Right atrium auricular region (tissue), 2 donors: ENCODE measurements at regions not wholly inside any gene's neighbourhood (a gene's known extent, or its start where the extent isn't known, plus 50 kb on each side); places are given as distances from the start of the nearest gene placed in this dataset.
A peak's percentile ranks its signal among the peaks of the same experiment; 100 is the strongest.

Experiments
- DNase-seq: peaks from one replicate; pipeline ENCODE4 v3.0.0-alpha.2; 2019; ENCODE audit warnings: low spot score
- H3K27ac ChIP-seq, 2 donors: fragments of 200-600 bp; sonication (generic); 1 replicate in 1 of 2; 2 replicates in 1 of 2; pipeline ENCODE4 v1.5.1; 2016 to 2019
- H3K27me3 ChIP-seq, 2 donors: fragments of 200-600 bp; sonication (generic); one replicate each; pipeline versions ENCODE4 v1.5.1 to v1.6.0; 2017 to 2019
- H3K36me3 ChIP-seq: fragments of 200-600 bp; sonication (generic); one replicate; pipeline ENCODE4 v1.5.1; 2016
- H3K4me1 ChIP-seq, 2 donors: fragments of 200-600 bp; sonication (generic); one replicate each; pipeline versions ENCODE4 v1.5.1 to v1.6.0; 2017 to 2019
- H3K4me3 ChIP-seq, 2 donors: fragments of 200-600 bp; sonication (generic); 1 replicate in 1 of 2; 2 replicates in 1 of 2; pipeline ENCODE4 v1.5.1; 2017 to 2019; ENCODE audit warnings: mild to moderate bottlenecking in 1 of 2, moderate library complexity in 1 of 2
- H3K9me3 ChIP-seq, 2 donors: fragments of 200-600 bp; sonication (generic); one replicate each; pipeline ENCODE4 v1.5.1; 2019
- TF ChIP-seq, protein P1 (sequence below), 2 donors: fragments of 200-600 bp; sonication (generic); IDR thresholded peaks; one replicate each; pipeline ENCODE4 v1.5.1; 2019; ENCODE audit warnings: antibody characterized with exemption in 2 of 2

- Histone ChIP-seq H3K4me1 (no peaks in the 10 kb centered on the region), H3K4me3 (no peak overlapping the region), H3K36me3 (no peaks in the 10 kb centered on the region), H3K9me3 (no peaks in the 10 kb centered on the region), H3K27me3 (no peaks in the 10 kb centered on the region), H3K27ac (no peak overlapping the region)
- DNase-seq = no peak
- TF ChIP-seq, protein P1, sequence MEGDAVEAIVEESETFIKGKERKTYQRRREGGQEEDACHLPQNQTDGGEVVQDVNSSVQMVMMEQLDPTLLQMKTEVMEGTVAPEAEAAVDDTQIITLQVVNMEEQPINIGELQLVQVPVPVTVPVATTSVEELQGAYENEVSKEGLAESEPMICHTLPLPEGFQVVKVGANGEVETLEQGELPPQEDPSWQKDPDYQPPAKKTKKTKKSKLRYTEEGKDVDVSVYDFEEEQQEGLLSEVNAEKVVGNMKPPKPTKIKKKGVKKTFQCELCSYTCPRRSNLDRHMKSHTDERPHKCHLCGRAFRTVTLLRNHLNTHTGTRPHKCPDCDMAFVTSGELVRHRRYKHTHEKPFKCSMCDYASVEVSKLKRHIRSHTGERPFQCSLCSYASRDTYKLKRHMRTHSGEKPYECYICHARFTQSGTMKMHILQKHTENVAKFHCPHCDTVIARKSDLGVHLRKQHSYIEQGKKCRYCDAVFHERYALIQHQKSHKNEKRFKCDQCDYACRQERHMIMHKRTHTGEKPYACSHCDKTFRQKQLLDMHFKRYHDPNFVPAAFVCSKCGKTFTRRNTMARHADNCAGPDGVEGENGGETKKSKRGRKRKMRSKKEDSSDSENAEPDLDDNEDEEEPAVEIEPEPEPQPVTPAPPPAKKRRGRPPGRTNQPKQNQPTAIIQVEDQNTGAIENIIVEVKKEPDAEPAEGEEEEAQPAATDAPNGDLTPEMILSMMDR (IDR thresholded peaks at IDR 0.05) = no peak
These were observed 97.6 kb upstream of the CNTN3 start for GRCh38 chr3:74711913-74712512.

DNA sequence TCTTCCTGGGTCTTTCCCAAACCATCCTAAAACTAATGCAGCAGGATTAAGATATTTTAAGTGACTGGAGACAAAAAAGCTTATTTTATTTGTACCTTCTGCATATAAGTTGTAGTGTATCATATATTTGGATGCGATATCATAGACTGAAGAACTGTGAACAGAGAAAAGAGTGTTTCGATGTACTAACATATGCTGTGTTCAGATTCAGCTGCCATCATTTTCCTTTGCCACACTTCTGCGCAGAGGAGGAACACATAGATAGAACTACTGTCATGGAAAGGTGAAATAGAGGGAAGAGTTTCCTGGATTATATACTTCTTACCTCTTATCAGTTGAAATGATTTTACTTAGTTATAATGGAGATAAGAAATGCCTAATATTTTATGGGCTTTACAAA is 95.5 kb upstream of the CNTN3 start:
- Histone ChIP-seq H3K4me1 (no peaks in the 10 kb centered on the region), H3K27me3 (no peaks in the 10 kb centered on the region), H3K9me3 (no peaks in the 10 kb centered on the region), H3K36me3 (no peaks in the 10 kb centered on the region), H3K4me3 (no peak overlapping the region), H3K27ac (no peak overlapping the region)
- TF ChIP-seq, protein P1 (IDR thresholded peaks at IDR 0.05) = no peak
- DNase-seq = no peak

DNA sequence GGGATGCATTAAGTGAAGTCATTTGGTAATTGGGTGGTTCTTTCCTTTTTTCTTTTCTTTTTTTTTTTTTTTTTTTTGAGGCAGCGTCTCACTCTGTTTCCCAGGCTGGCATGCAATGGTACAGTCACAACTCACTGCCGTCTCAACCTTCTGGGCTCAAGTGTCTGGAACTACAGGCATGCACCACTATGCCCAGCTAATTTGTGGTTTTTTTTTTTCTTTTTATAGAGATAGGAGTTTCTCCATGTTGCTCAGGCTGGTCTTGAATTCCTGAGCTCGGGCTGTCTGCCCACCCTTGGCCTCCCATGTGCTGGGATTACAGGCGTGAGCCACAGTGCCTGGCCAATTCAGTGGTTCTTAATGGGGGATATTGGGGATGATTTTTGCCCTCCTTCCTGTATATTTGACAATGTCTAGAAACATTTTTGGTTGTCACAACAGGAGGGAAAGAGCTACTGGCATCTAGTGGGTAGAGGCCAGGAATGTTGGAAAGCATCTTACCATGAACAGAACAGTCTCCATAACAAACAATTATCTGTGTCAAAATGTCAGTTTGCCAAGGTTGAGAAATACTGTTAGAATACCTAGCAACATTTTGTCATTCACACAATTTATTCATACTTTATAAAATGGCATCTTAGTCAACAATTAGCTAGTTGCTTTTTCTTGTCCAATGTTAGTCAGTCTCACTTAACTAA is 79.4 kb upstream of the CNTN3 start:
- DNase-seq = no peak
- Histone ChIP-seq H3K4me1 (peaks cover 0 to 3% of the 10 kb centered on the region in 2 donors), H3K4me3 (no peak overlapping the region), H3K36me3 (no peaks in the 10 kb centered on the region), H3K27ac (peak overlapping the region in 1 of 2 donors; percentile 38), H3K9me3 (no peaks in the 10 kb centered on the region), H3K27me3 (no peaks in the 10 kb centered on the region)
- TF ChIP-seq, protein P1 (IDR thresholded peaks at IDR 0.05) = no peak

GRCh38 chr3:74693251-74693650 is 78.8 kb upstream of the CNTN3 start:
- Histone ChIP-seq H3K27ac (peak overlapping the region in 1 of 2 donors; percentile 38), H3K9me3 (no peaks in the 10 kb centered on the region), H3K4me3 (no peak overlapping the region), H3K27me3 (no peaks in the 10 kb centered on the region), H3K36me3 (no peaks in the 10 kb centered on the region), H3K4me1 (peaks cover 0 to 3% of the 10 kb centered on the region in 2 donors)
- TF ChIP-seq, protein P1 (IDR thresholded peaks at IDR 0.05) = no peak
- no peak for DNase-seq

DNA sequence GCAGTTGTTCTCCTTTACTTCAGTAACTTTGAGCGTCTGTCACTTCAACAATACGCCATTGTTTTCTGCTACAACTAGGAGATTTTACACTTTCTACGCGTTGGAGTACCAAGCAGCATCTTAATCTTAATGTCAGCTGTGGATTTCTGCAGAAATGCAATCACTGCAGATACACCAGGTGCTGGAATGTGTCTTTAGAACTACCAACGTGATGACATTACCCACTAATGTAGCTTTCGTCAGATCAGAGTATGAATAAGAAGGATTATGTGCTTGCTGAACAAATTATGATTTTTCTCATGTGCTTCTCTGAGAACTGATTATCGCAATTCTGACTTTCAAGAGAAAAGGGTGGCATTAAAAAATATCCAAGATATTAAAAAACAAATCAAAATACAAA is 77.5 kb upstream of the CNTN3 start:
- H3K27me3 ChIP-seq = no peaks in the 10 kb centered on the region
- no peak for DNase-seq
- H3K4me1 ChIP-seq = peaks cover 0 to 3% of the 10 kb centered on the region in 2 donors
- no peak overlapping the region for H3K27ac ChIP-seq
- TF ChIP-seq, protein P1 (IDR thresholded peaks at IDR 0.05) = no peak
- no peak overlapping the region for H3K4me3 ChIP-seq
- no peaks in the 10 kb centered on the region for H3K9me3 ChIP-seq
- H3K36me3 ChIP-seq = no peaks in the 10 kb centered on the region
